ENCODE measurements at regions not wholly inside any gene's neighbourhood (a gene's known extent, or its start where the extent isn't known, plus 50 kb on each side); places are given as distances from the start of the nearest gene placed in this dataset.

- DNase-seq: no peak
These were observed 81.8 kb upstream of the EGLN3 start for GRCh38 chr14:34032720-34033119.

- peak; percentile 36 for DNase-seq
These were observed 80.0 kb upstream of the EGLN3 start for GRCh38 chr14:34030864-34031263.

GRCh38 chr14:34029921-34030334, 79.1 kb upstream of the EGLN3 start:
- peak; percentile 38 for DNase-seq

GRCh38 chr14:34027990-34028495, 77.2 kb upstream of the EGLN3 start:
- no peak for DNase-seq

GRCh38 chr14:34027130-34027989, 76.5 kb upstream of the EGLN3 start:
- no peak for DNase-seq

- no peak for DNase-seq
These were observed 74.6 kb upstream of the EGLN3 start for GRCh38 chr14:34025325-34026017.

GRCh38 chr14:34024768-34025144, 73.9 kb upstream of the EGLN3 start:
- DNase-seq: no peak

GRCh38 chr14:34023824-34024767, 73.2 kb upstream of the EGLN3 start:
- DNase-seq: no peak

GRCh38 chr14:34021096-34021495, 70.2 kb upstream of the EGLN3 start:
- DNase-seq: no peak

- DNase-seq: no peak
These were observed 69.1 kb upstream of the EGLN3 start for GRCh38 chr14:34020014-34020413.

- DNase-seq: no peak
These were observed 67.8 kb upstream of the EGLN3 start for GRCh38 chr14:34018564-34019244.

- DNase-seq: no peak
These were observed 67.3 kb upstream of the EGLN3 start for GRCh38 chr14:34018125-34018524.

GRCh38 chr14:34015383-34015782, 64.5 kb upstream of the EGLN3 start:
- DNase-seq: no peak

- DNase-seq: no peak
These were observed 64.1 kb upstream of the EGLN3 start for GRCh38 chr14:34014936-34015335.

GRCh38 chr14:34013721-34014060, 62.8 kb upstream of the EGLN3 start:
- no peak for DNase-seq

GRCh38 chr14:34012978-34013720, 62.3 kb upstream of the EGLN3 start:
- DNase-seq: no peak

GRCh38 chr14:34012369-34012768, 61.5 kb upstream of the EGLN3 start:
- no peak for DNase-seq

- DNase-seq: no peak
These were observed 59.1 kb upstream of the EGLN3 start for GRCh38 chr14:34009956-34010355.

GRCh38 chr14:34007902-34008301, 57.0 kb upstream of the EGLN3 start:
- DNase-seq: no peak

- DNase-seq: no peak
These were observed 55.0 kb upstream of the EGLN3 start for GRCh38 chr14:34005901-34006300.

GRCh38 chr14:34004881-34005280, 54.0 kb upstream of the EGLN3 start:
- DNase-seq: no peak

- DNase-seq: no peak
These were observed 52.8 kb upstream of the EGLN3 start for GRCh38 chr14:34003691-34004090.

All from fibroblast of skin of right biceps (primary cell).